ENCODE measurements at regions not wholly inside any gene's neighbourhood (a gene's known extent, or its start where the extent isn't known, plus 50 kb on each side); places are given as distances from the start of the nearest gene placed in this dataset.

DNA sequence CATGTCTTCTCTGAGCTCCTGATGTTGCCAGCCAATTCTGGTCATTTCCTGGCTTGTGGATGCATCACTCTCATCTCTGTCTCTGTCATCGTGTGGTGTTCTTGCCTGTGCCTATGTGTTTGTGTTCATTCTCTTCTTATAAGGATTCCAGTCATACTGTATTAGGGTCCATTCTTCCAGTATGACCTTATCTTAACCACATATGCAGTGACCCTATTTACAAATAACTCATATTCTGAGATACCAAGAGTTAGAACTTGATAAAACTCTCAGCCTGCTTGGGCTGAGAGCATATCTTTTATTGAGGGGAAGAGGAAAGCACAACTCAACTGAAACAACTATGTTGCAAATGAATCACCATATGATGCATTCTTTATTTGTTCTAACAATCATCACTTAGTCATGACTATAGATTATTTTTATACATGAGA lies 189.0 kb upstream of the ANXA10 start:
- TF ChIP-seq, protein P1, sequence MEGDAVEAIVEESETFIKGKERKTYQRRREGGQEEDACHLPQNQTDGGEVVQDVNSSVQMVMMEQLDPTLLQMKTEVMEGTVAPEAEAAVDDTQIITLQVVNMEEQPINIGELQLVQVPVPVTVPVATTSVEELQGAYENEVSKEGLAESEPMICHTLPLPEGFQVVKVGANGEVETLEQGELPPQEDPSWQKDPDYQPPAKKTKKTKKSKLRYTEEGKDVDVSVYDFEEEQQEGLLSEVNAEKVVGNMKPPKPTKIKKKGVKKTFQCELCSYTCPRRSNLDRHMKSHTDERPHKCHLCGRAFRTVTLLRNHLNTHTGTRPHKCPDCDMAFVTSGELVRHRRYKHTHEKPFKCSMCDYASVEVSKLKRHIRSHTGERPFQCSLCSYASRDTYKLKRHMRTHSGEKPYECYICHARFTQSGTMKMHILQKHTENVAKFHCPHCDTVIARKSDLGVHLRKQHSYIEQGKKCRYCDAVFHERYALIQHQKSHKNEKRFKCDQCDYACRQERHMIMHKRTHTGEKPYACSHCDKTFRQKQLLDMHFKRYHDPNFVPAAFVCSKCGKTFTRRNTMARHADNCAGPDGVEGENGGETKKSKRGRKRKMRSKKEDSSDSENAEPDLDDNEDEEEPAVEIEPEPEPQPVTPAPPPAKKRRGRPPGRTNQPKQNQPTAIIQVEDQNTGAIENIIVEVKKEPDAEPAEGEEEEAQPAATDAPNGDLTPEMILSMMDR (IDR thresholded peaks at IDR 0.05): no peak
- TF ChIP-seq ESRRA (IDR thresholded peaks at IDR 0.05; ENCODE audit: borderline replicate concordance, low read length) (no peak), REST (IDR thresholded peaks at IDR 0.05) (no peak), HOXA7 (CRISPR knock-in tag; IDR thresholded peaks at IDR 0.05) (no peak), JUNB (IDR thresholded peaks at IDR 0.05) (0 out of 2 replicates have a peak, but pooled peaks have one; percentile 16), POLR2A (IDR thresholded peaks at IDR 0.05; ENCODE audit: low read length) (no peak), HDAC2 (IDR thresholded peaks at IDR 0.05) (no peak), ZFP36 (IDR thresholded peaks at IDR 0.05; ENCODE audit: borderline replicate concordance, partially characterized antibody) (no peak), SMC3 (IDR thresholded peaks at IDR 0.05) (no peak), MAX (IDR thresholded peaks at IDR 0.05) (no peak), CBX2 (IDR thresholded peaks at IDR 0.05; ENCODE audit: borderline replicate concordance, low read depth) (no peak), EP300 (IDR thresholded peaks at IDR 0.05) (no peak)

All from A549 (cell line).